GM21717 (cell line): ENCODE measurements at regions not wholly inside any gene's neighbourhood (a gene's known extent, or its start where the extent isn't known, plus 50 kb on each side); places are given as distances from the start of the nearest gene placed in this dataset.

Experiments
- ATAC-seq: cut with Tn5 transposase; IDR thresholded peaks from one replicate; pipeline ENCODE4 v1.9.1; 2021; ENCODE audit warnings: mild to moderate bottlenecking, moderate library complexity; ENCODE audit not compliant: unreplicated experiment

DNA sequence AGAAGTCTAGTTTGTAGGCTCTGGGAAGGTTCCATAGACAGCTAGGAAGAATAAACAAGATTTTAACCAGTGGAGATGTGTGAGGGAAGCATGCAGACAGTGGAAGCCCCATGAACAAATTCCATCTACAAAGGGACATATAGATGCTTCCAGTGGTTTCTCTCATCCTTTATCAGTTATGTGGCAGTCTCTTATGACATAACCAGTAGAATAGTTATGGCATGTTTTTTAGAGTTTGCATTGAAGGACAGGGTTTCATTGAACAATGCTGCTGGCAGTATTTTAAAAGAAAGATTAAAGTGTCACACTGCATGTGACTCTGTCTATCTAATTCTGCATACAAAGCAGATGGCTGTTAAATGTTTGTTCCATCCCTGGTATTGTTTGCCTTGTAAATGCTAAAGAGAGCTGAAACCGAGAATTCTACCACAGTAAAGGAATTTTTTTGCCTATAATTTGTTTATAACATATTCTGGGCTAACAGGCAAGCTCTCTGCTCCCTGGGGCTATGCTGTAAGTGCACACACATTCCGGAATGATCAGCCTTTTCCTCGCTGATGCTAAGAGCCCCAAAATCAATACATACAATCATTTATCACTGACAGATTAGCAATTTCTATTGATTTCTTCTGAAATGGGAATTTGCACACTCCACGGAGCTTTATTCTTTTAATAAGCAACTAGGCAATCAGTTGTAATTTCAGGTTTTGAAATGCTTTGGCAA lies 76.8 kb upstream of the PELI1 start:
- ATAC-seq: no peak

DNA sequence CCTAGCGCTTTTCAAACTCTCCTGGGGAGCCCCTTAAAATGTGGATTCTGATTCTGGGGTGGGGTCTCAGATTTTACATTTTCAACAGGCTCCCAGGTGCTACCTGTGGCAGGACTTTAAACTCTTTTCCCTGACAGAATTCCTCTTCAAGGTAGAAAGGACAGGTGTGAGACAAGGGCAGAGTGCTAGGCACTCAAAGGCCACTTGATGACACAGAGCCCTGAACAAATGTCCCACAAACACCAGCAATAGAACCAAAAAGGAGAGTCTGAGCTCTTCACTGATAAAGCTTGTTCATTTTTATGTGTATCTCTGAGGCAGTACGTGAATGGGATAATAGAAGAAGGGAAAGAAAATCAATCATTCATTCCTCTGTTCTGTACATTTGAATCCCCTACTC lies 77.7 kb upstream of the PELI1 start:
- ATAC-seq: no peak

DNA sequence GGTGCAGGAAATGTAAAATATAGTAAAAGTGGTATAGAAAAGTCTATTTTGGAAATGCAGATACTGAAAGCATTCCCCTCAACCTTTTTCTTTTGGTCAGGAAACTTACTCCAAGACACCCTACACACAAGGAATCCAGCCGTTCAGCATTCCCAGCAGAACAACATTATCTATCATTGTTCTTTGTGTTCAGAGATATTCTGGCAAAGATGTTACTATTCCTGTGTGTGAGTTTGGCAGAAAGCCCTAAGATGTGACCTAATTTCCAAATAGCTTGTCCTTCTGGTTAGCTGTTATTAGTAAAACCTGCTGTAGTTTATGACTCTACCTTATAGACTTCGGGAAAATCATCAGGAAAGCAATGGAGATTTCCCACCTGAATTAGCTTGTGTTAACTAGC lies 78.1 kb upstream of the PELI1 start:
- no peak for ATAC-seq

DNA sequence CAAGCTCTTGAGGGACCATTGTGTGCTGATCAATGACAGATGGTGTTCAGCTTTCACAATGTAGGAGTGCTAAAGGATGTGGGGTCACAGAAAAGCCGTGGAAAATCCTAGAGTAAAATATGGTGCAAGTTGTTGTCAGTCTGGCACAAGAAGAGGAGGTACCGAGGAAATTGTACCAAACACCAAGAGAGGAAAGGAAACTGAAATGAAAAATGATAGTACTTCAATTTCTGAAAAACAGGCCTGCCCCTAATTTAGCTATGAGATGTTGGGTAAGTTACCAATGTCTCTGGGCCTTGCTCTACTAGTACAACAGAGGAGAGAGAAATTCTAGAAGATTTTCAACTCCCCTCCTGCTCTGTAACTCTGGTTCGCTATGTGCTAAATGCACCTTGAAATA lies 78.8 kb upstream of the PELI1 start:
- peak; percentile 69 for ATAC-seq

DNA sequence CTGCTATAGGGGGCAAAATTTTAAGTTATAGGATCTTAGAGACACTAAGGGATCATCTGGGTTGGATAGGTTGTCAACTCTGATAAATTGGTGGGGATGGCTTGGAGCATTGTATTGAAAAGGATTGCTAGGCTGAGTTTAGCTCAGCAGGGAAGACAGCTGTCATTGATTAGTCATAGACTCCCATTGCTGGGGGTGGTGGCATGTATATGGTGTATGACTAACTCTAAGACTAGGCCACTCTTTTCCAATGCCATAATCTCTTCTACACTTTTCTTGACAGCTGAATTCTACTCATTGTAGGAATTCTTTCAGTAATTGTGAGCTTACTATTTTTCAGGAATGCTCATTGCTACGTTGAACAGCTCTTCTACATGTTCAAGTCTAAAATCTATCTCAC lies 81.3 kb upstream of the PELI1 start:
- ATAC-seq: no peak

DNA sequence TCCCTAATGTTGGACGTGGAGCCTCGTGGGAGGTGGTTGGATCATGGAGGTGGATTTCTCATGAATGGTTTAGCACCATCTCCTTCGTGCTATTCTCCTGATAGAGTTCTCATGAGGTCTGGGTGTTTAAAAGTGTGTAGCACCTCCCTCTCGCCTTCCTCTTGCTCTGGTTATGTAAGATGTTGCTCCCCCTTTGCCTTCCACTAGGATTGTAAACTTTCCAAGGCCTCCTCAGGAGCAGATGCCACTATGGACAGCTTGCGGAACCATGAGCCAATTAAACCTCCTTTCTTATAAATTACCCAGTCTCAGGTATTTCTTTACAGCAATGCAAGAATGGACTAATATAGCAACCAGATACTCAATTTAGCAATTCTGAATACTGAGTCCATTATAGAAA lies 82.4 kb upstream of the PELI1 start:
- no peak for ATAC-seq

DNA sequence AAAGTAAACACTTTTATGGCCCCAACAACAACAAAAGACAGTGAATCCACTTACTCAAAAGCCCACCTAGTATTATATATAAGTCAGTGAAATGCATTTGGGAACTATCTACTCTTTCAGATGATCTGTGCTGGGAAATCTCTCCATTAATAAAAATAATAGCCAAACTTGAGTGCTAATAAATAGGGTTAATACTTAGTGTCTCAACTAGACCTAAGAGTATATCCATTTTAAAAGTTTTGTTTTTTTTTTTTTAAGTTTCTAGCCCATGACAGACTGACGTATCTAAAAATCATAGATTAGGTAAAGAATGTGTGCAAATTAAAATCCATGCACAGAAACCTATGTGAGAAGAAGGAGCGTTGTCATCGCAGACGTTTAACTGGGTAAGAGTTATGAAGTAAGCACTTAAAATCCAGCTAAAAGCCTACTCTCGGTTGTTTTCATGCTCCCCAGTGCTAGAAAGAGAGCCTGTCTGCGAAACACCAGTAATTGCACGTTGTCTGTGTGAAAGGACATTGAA lies 83.4 kb upstream of the PELI1 start:
- ATAC-seq: no peak

DNA sequence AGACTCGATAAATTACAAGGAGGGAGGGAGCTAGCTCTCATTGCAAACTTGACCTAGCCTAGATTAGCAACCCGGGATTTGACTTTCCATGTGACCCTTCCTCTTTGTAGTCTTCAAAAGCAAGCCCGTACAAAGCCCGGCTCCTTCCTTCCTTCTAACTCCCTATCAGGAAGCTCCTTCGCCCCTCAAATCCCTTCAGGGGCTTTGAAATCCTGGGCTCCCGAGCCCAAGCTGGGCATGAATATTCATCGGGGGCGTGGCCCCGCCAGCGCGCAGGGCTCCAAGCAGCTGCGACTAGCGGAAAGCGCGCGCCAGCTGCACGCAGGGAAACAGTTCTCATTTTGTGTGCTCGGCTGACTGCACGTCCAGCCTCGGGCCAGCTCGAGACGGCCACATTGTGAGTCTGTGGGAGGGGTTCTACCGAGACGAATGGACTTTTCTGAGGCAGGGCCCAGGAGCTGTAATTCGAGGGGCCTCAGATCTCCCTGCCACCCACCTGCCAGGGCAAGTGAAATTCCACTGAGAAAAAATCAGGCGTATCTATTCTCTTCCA lies 84.0 kb upstream of the PELI1 start:
- peak; percentile 89 for ATAC-seq

DNA sequence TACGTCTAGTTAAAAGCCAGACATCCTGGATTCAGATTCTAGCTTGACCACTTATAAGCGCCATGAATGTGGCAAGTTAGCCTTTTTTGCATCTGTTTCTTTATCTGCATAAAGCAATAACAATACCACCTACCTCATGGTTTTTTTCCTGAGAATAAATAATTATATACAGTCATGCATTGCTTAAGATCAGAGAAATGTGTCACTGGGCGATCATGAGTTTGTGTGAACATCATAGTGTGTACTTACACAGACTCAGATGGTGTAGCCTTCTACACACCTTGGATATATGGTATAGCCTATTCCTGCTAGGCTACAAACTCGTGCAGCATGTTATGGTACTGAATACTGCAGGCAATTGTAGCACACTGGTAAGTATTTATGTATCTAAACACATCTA lies 84.7 kb upstream of the PELI1 start:
- ATAC-seq: no peak

DNA sequence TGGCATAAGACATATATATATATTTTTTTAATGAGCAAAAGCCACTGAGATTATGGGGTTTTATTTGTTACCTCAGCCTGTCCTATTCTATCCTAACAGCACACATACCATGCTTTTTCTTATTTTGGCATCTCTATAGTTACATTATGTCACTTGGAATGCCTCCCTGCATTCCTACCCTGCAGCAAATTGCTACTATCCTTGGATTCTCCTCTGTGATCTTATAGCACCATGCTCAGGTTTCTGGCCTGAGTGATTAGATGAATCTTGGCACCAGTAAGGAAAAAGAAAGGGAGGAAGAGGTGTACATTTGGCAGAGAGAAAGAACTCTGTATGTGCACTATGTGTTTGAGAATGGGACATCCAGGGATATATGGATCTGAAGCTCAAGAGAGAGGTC lies 86.3 kb upstream of the PELI1 start:
- ATAC-seq: no peak

DNA sequence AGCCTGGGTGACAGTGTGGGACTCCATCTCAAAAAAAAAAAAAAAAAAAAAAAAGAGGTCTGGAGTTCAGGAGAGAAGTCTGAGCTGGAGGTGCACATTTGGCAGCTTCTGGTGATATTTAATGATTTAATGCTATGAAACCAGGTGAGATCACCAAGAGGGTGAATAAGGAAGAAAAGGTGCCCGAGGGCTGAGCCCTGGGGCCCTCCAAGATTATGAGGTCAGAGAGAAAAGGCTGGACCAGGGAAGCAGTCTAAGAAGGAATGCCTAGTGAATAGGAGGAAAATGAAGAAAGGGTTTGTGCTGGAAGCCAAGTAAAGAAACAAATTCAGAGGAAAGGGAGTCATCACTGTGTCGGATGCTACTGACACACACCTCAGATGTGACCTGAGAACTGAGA lies 88.0 kb upstream of the PELI1 start:
- ATAC-seq: no peak

DNA sequence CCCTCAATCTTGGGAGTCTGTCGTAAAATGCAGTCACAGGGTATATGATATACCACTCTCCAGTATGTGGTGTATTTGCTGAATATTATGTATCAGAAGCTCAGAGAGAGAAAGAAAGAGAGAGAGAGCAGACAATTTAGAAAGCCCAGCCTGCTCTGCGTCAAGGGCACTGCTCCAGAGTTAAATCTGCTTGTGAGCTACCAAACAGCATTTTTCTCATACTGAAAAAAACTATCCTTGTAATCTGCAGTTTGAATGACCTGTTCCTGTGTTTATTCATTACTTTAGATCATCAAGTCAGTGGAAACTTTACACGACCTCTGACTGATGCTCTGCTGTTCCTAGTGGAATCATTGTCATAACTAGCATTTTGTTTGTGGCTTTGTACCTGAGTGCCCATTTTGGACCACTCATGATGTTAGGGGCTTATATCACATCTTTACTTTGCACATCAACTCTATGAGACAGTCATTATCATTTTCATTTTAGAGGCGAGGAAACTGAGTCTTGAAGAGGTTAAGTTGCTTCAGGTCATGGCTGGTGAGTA lies 89.2 kb upstream of the PELI1 start:
- no peak for ATAC-seq

DNA sequence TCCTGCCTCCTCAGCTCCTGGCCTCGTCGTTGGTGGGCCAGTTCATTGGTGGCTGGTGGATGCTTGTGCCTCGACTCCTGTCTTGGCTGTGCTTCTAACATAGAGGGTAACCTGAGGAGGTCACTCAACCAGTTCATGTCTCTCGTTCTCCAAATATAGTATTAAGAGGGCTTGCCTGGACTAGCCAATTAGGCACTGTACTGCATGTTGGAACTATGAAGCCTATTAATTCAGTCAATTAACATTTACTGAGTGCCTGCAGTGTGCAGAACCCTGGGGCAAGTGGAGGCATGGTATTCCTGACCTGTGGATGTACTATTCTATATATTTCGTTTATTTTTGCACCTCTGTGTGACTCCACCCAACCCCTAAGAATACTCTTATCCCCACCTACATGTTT lies 89.9 kb upstream of the PELI1 start:
- ATAC-seq: no peak

DNA sequence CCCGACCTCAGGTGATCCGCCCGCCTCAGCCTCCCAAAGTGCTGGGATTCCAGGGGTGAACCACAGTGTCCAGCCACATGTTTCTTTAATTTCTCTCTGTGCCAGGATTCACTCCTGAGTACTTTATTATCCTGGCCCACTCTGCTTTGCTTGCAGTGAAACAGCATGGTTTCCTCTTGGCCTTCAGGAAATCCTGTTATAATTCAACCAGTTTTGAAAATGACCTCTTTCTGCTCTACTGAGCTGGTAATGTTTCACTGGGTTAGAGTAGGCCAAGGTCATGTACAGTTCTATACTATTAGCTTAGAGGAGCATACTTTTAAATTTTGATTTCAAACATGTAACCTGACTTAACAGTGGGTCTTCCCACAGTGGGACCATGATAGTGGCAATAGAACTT lies 90.6 kb upstream of the PELI1 start:
- no peak for ATAC-seq

DNA sequence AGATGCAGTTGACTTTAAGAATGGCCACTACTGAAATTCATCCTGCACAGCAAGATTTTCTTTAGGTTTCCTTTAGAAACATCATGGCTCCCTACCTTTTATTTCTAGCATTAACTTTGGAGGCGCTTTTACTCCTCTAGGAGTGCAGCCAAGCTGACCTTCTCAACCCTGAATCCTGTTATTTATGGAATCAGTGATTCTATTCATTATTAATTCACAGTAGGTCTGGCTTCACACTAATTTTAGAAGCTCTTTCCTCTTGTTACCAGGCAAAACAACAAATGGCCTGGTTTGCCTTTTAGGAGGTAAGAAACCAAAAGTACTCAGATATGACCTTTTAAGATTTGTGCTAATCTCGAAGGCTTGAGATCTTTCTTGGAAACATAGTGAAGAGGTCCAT lies 93.0 kb upstream of the PELI1 start:
- no peak for ATAC-seq

DNA sequence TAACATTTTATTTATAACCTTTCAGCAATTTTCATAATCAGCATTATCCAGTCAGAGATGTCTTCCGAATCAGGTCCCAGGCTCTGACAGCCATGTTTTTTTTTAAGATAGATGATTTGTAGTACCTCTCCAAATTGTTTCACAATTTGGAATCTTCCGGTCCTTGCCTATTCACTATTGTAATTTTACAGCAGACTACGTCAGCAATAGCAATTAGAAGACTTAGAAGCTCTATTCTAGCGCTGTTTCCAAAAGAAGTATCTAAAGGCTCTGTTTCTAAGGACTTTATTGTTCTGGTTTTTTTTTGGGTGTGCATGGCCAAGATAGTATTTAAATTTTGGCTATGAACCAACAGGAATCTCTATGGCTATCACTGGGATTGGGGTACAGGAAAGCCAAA lies 94.6 kb upstream of the PELI1 start:
- no peak for ATAC-seq

DNA sequence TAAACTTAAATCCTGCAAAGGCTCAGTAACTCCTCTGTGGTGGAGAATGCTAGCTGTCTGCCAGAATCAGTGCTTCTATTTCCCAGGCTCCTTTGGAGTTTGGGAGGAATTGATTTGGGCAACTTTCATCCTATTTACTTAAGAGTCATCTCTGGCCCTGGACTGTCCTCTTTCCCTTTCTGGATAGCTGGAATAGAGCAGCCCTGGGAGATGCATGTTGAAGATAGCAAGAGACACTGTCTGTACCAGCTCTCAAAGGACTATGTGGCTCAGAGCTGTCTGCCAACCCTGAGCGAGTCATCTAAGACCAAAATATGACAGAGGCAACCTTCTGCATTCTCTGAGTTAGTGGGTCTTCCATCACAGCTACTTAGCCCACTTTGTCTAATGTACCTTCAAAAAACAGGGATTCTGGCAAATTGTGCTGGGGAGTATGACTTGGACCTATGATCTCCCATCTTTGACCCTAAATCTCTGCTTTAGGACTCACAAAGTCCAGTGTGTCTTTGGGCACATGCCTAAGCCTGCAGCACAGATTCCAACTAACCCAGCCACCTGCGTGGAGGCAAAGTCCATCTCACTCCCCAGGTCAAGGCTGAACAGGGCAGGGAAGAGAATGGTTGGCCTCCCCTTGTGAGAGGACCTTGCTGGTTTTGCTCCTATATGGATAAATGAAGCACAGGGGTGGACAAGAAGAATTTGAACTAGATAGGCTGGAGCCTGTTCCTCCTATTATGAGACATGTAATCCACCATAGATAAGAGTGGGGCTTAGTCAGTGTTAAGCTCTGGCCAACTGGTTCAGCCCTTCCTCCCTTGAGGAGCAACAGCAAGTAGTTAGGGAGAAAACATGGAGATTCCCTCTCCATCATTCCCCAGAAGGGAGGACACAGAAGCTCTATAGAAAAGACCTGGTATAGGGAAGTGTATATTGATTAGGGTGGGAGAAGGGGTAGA lies 99.1 kb upstream of the PELI1 start:
- ATAC-seq: no peak

DNA sequence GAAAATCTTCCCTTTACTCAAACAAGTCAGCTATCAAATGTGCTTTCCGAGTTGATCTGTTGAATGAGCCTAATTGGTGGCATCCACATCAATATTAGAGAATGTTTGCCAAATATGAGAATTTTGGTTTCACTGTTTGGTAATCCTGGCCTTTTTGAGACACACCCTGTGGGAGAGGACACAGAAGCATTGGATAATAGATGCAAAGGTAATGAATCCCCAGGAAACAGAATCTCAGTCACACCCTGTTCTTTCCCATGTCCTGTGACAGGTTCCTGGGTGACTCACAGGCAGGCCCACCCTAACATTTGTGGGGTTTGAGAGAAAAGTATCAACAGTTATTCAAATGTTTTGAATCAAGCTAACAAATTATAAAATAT lies 99.8 kb upstream of the PELI1 start:
- no peak for ATAC-seq

DNA sequence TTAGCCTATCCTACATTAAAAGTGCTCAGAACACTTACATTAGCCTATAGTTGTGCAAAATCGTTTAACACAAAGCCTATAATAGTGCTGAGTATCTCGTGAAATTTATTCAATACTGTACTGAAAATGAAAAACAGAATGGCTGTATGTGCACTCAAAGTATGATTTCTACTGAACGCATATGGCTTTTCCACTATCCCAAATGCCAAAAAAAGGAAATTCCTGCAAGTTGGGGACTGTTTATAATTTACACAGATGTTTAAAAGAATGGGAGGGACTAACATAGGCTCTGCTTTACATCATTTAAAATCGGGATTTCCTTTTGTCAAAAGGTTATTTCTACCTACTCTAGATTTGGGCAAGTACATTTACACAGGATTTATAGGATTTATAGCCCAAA lies 101.4 kb upstream of the PELI1 start:
- ATAC-seq: no peak

DNA sequence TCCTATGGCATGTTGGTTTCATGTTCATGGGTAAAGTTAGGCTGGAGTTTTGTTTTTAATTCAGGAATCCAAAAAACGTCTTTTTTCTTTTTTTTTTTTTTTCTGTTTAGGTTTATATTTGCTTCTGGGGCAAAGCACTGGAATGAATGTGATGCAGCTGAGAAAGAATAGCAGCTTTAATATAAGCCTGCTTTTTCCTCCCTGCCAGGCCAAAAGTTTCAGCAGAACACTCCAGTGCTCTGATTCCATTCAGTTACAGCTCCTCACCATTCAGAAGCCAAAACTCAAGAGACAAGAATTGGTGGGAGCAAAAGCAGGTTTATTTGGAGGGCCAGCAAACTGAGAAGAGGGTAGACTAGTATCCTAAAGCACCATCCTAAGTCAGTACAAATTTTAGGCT lies 102.7 kb upstream of the PELI1 start:
- ATAC-seq: no peak

DNA sequence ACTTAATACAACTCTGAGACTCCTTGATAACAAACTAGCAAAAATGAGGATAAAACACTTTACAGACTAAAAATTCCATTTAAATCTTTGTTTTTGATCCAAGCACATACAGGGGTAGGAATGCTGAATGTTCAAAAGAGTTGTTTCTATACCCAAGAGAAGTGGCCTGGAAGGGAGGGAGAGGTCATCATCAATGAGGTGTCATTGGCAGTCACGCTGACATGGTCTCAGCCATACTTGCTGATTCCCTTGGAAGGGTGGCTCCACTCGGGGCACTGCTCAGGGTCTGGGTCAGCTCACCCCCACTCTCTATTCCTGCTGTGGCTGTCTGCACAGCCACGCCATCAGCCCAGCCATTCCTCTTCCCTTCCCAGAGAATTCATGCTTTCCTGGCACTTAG lies 105.2 kb upstream of the PELI1 start:
- ATAC-seq: no peak

DNA sequence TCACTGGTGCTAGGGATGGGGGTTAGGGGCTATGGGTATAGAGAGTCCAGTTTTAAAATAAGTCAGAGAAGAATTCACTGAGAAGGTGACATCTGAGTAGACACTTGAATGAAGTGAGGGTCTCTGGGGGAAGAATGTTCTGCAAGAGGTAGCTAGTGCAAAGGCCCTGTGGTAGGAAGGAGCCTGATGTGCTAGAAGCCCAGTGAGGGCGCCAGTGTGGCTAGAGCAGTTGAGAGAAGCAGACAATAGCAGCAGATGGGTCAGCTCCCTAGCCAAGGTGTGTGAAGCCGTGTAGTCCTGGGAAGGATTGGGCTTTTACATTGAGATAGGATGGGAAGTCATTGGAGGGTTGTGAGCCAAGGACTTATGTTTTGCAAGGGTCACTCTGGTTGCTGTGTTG lies 105.8 kb upstream of the PELI1 start:
- no peak for ATAC-seq
